GM10266 (cell line): ENCODE measurements at regions not wholly inside any gene's neighbourhood (a gene's known extent, or its start where the extent isn't known, plus 50 kb on each side); places are given as distances from the start of the nearest gene placed in this dataset.

Experiments used
- DNase-seq: peaks from one replicate; pipeline ENCODE4 v3.0.0; 2012; ENCODE audit errors: extremely low spot score
- TF ChIP-seq, protein P1 (sequence below): IDR thresholded peaks from 2 replicates; pipeline ENCODE4 v1.5.1; 2012; ENCODE audit warnings: mild to moderate bottlenecking, low read depth; ENCODE audit not compliant: control insufficient read depth, insufficient read depth; ENCODE audit errors: missing control alignments

DNA sequence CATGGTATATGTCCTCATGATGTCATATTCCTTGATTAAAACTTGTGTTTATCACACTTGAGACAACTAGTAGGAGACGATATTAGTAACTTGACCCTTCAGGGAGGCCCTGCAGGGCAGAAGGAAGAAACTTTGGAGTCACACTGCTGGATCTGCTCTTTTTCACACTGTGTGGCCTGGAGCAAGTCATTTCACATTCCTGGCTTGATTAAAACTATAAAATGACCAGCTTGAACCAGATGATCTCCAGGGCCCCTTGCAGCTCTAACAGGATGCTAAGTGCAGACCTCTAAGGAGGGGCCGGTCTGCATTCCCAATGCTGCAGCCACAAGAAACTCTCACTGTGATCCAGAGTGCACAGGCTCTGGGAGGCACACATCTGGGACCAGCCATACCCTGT lies 146.4 kb upstream of the ZNF366 start:
- no peak for DNase-seq
- TF ChIP-seq, protein P1, sequence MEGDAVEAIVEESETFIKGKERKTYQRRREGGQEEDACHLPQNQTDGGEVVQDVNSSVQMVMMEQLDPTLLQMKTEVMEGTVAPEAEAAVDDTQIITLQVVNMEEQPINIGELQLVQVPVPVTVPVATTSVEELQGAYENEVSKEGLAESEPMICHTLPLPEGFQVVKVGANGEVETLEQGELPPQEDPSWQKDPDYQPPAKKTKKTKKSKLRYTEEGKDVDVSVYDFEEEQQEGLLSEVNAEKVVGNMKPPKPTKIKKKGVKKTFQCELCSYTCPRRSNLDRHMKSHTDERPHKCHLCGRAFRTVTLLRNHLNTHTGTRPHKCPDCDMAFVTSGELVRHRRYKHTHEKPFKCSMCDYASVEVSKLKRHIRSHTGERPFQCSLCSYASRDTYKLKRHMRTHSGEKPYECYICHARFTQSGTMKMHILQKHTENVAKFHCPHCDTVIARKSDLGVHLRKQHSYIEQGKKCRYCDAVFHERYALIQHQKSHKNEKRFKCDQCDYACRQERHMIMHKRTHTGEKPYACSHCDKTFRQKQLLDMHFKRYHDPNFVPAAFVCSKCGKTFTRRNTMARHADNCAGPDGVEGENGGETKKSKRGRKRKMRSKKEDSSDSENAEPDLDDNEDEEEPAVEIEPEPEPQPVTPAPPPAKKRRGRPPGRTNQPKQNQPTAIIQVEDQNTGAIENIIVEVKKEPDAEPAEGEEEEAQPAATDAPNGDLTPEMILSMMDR, result no peak

DNA sequence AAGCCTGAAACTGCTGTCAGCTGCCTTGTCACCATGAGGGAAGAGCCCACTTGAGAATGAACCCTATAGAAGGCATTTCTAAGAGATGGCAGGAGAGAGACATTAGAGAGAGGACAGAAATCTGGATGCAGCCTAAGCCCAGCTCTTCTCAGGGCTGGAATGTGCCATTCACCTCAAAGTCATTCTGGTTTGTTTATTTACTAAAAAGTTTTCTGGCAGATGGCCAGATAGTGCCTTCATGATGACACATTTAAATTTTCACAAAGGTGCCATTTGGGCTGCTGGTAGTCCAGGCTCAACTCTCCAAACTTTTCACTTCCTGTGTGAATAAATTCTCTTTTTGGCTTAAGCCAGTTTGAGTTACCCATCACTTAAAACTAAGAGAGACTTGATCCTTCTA lies 144.6 kb upstream of the ZNF366 start:
- TF ChIP-seq, protein P1, result no peak
- no peak for DNase-seq

DNA sequence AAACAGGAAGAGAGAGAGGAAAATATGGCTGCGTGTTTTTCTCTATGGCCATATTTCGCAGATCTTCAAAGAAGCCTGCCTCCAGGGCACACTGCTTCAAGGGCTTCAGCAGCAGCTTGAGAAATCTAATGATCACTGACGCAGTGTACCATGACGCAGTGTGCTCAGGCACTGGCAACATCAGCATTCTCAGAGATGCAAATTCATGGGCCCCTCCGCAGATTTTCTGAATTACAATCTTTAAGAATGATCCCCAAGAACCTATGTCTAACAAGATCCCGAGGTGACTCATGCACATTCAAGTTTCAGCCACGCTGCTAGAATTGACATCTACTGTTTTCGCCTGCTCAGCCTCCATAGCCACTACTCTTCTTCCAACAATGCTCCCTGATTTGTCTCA lies 143.9 kb upstream of the ZNF366 start:
- TF ChIP-seq, protein P1, result no peak
- DNase-seq, result no peak

DNA sequence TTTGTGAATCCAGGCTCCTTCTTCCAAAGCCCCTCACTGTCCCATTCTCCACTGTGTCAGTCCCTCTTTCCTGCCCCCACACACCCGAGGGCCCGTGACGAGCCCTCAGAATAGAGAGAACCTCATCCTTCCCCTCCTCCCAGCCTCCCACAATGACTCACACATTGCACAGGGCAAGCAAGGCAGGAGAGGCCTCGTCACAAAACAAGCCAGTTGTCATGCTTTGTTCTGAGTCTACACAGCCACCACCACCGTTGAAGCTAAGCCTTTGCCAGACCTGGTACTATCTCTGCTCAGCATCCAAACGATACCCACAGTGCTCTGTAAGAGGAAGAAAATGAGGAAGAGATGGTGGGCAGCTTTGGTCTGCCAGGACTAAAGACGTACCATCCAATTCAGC lies 142.2 kb upstream of the ZNF366 start:
- DNase-seq, result no peak
- TF ChIP-seq, protein P1, result no peak

DNA sequence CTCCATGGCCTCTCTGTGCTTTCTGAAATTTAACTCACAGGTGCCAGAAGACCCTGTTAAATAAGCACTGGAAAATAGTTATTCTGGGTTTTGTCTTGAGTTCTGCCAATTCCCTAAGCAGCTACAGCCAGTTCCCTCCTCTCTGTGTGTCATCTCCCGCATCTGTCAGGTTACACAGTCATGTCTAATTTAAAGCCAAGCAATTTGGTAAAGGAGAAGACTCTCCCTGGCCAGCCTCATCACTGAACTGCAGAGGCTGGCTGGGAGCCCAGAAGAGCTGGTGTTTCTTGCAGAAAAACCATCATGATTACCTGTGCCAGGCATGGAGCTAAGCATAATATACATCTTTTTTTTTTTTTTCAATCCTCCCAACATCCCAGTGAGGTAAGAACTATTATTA lies 141.3 kb upstream of the ZNF366 start:
- TF ChIP-seq, protein P1, result no peak

DNA sequence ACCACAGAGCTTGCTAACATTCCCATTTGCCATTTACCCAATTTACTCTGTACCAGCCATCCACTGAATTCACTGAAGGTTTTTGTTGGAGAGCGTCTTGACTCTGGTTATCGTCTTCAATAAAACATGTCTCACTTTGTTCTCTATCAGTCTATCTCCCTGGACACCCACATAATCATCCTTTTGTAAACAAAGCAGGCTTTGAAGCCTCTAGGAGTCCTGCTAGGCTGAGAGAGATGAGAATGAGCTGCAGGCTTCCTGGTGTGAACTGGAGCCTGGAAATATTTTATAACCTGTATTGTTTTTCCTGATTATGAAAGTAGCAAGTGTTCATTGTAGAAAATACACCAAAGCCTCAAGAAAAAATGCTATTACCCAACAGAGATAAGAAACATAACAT lies 140.6 kb upstream of the ZNF366 start:
- no peak for DNase-seq
- TF ChIP-seq, protein P1, result no peak

More for the DNA sequence above, 141.3 kb upstream of the ZNF366 start:
- DNase-seq, result no peak

DNA sequence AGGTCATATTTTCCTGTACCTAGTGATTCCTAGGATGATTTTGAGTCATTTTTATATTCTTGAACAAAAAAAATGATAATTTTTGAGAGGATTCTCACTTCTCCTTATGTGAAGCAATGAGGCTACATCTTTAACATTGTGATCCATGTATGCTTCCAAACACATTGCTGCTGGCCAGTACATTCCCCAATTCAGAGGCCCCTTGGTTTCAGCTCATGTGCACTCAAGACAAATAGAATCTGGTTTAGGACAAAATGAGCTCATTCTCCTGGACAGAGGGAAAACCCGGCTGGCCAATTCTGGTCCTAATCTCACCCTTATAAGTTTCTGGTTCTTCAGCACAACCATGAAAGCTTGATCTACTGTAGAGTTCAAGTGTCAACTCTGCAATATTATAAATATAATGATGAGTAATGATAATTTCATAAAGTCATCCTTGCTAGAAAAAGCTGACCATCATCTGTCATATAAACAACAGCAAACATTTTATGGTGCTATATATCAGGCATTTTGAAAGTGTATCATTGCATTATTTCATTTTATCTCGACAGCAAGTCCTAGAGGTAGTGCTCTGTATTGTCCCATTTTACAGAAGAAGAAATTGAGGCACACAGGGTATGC lies 139.1 kb upstream of the ZNF366 start:
- TF ChIP-seq, protein P1, result no peak
- no peak for DNase-seq
